ENCODE measurements at regions not wholly inside any gene's neighbourhood (a gene's known extent, or its start where the extent isn't known, plus 50 kb on each side); places are given as distances from the start of the nearest gene placed in this dataset.

DNA sequence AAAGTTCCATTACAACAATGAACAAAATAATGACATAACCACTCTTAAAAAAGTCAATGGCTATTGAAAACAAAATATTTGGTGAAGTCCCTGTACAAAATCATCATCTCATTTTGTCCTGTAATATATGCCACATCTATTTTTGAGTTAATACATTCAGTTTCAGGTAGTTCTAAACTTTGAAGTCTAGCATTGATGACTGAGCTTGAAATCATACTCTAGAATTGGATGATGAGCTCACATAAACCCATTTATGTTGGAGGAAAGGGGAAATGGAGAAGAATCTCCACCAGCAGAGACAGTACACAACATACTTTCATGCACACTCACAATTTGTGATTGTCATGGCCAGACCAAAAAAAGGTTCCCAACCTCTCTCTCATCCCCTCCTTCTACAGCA, 371.1 kb upstream of the NR3C2 start:
- Histone ChIP-seq H3K4me1 (no peaks in the 10 kb centered on the region), H3K27me3 (no peaks in the 10 kb centered on the region), H3K9me3 (no peaks in the 10 kb centered on the region), H3K27ac (no peak overlapping the region), H3K4me3 (no peak overlapping the region), H3K36me3 (no peaks in the 10 kb centered on the region)
- TF ChIP-seq POLR2AphosphoS5 (IDR thresholded peaks at IDR 0.05; ENCODE audit: insufficient read depth in 1 of 2, low read depth in 1 of 2) (no peak), POLR2A (IDR thresholded peaks at IDR 0.05) (no peak), CTCF (IDR thresholded peaks at IDR 0.05) (no peak)
- intact Hi-C loops (cut with DNase I): no loop called here
- no peak for DNase-seq (ENCODE audit: extremely low spot score in 2 of 2)

GRCh38 chr4:148812101-148812500, 369.9 kb upstream of the NR3C2 start:
- Histone ChIP-seq H3K9me3 (no peaks in the 10 kb centered on the region), H3K4me3 (no peak overlapping the region), H3K27me3 (no peaks in the 10 kb centered on the region), H3K4me1 (no peaks in the 10 kb centered on the region), H3K27ac (no peak overlapping the region), H3K36me3 (no peaks in the 10 kb centered on the region)
- DNase-seq (ENCODE audit: extremely low spot score in 2 of 2): no peak
- no peak for TF ChIP-seq CTCF (IDR thresholded peaks at IDR 0.05)
- TF ChIP-seq POLR2AphosphoS5 (IDR thresholded peaks at IDR 0.05; ENCODE audit: insufficient read depth in 1 of 2, low read depth in 1 of 2): no peak
- TF ChIP-seq POLR2A (IDR thresholded peaks at IDR 0.05): no peak
- intact Hi-C loops (cut with DNase I): no loop called here

DNA sequence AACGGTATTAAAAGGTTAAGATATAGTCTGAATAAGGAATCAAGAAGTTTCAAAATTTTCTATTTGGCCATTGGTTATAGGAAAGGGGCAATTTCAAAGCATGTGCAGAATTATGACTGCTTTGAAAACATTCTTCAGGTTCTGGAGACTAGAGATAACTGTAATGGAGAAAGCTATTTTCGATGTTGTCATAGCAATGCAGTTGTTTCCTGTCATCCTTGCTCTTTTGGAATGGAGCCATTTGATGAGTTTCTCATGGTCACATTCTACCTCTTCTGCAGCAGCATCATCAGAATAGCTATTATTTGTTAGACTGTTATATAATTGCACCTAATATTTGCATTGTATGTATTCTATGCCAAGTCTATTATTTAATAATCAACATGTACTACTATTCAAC, 368.2 kb upstream of the NR3C2 start:
- Histone ChIP-seq H3K4me1 (no peaks in the 10 kb centered on the region), H3K27me3 (no peaks in the 10 kb centered on the region), H3K36me3 (no peaks in the 10 kb centered on the region), H3K4me3 (no peak overlapping the region), H3K9me3 (no peaks in the 10 kb centered on the region), H3K27ac (no peak overlapping the region)
- TF ChIP-seq CTCF (IDR thresholded peaks at IDR 0.05): no peak
- TF ChIP-seq POLR2AphosphoS5 (IDR thresholded peaks at IDR 0.05; ENCODE audit: insufficient read depth in 1 of 2, low read depth in 1 of 2): no peak
- TF ChIP-seq POLR2A (IDR thresholded peaks at IDR 0.05): no peak
- DNase-seq (ENCODE audit: extremely low spot score in 2 of 2): no peak
- intact Hi-C loops (cut with DNase I): no loop called here

GRCh38 chr4:148808416-148808815, 366.2 kb upstream of the NR3C2 start:
- Histone ChIP-seq H3K9me3 (no peaks in the 10 kb centered on the region), H3K36me3 (no peaks in the 10 kb centered on the region), H3K4me3 (no peak overlapping the region), H3K27ac (no peak overlapping the region), H3K27me3 (no peaks in the 10 kb centered on the region), H3K4me1 (no peaks in the 10 kb centered on the region)
- TF ChIP-seq POLR2AphosphoS5 (IDR thresholded peaks at IDR 0.05; ENCODE audit: insufficient read depth in 1 of 2, low read depth in 1 of 2) (no peak), CTCF (IDR thresholded peaks at IDR 0.05) (no peak), POLR2A (IDR thresholded peaks at IDR 0.05) (no peak)
- intact Hi-C loops (cut with DNase I): no loop called here
- no peak for DNase-seq (ENCODE audit: extremely low spot score in 2 of 2)

DNA sequence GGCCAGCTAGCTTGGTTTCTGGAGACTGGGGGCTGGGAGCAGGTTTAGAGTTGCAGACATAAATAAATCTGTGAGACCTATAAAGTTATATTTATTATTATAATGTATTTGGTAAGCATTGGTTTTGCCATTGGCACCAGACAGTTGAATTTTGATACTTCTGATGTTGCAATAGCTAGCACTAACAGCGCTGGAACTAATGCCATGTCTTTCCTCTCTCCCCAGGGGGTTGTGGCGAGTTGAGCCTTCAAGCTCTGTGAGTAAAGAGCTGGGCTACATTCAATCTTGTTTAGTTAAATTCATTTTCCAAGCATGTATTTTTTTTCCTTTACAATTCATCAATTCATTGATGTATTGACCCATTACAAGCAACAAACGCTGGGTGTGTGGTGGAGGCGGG, 358.7 kb upstream of the NR3C2 start:
- no peak overlapping the region for H3K27ac ChIP-seq
- intact Hi-C loops (cut with DNase I): no loop called here
- no peak overlapping the region for H3K4me3 ChIP-seq
- H3K9me3 ChIP-seq: no peaks in the 10 kb centered on the region
- TF ChIP-seq CTCF (IDR thresholded peaks at IDR 0.05): no peak
- TF ChIP-seq POLR2AphosphoS5 (IDR thresholded peaks at IDR 0.05; ENCODE audit: insufficient read depth in 1 of 2, low read depth in 1 of 2): no peak
- no peaks in the 10 kb centered on the region for H3K27me3 ChIP-seq
- no peaks in the 10 kb centered on the region for H3K4me1 ChIP-seq
- no peak for DNase-seq (ENCODE audit: extremely low spot score in 2 of 2)
- no peaks in the 10 kb centered on the region for H3K36me3 ChIP-seq

All from vagina (tissue), 2 donors.